Activated T-cell treated with anti-CD3 and anti-CD28 coated beads for 48 hours (primary cell): ENCODE measurements at regions not wholly inside any gene's neighbourhood (a gene's known extent, or its start where the extent isn't known, plus 50 kb on each side); places are given as distances from the start of the nearest gene placed in this dataset.

ENCODE experiments used
- DNase-seq: peaks from one replicate; pipeline ENCODE4 v3.0.0-alpha.2; 2020; ENCODE audit warnings: low read depth

DNA sequence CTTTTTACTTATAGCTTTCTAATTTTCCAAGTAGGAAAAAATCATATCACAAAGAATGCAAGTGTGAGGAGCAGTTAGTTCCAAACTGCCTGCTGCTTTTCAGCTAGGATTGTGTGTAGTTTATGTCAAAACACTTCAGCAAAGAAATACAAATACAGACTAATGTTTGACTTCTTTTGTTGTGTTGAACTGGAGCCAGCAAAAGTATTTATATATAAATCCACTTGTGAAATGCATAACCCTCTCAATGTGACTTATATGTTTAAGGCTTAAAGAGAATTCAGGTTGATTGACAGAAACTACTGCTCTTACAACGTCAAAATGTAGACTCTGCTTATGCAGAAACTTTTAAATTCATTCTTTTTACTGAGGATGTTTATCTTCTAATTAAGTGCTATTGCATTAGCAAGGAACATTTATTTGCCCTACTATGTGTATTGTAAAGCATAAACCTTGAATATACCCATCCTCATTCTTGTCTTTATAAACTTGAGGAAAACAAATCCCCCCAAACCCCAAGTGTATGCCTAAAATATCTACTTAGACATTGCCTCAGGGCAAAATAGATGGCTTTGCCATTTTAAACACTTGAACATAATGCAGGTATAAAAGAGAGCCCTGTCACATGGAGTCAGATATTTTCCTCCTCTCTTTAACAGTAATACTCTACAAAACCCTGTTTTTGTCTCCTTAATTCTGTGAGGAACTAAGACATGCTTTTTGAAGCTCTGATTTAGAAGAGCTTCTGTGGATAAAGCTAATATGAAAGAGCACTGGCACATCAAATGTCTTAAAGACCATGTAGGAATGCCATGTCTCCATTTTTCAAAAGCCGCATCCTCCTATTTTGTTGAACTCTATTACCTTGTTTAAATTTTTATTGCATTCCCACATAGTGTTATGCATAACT lies 302.8 kb upstream of the TBC1D5 start:
- DNase-seq = no peak

DNA sequence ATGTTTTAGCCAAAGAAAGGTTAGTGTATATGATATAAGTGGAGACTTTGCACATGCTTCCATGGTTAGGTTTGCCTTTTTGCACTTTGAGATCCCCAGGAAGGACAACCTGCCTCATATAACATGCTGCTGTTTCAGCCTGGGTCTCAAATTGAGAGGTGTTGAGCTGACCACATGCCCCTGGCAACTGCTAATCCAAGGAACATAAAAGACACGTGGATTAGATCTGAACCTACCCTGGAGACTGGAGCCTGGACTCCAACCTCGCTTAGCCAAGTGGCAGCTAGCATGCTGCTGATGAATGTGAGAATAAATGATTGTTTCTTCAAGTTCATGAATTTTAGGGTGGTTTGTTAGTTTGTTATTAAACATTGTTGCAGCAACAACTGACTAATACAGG lies 301.8 kb upstream of the TBC1D5 start:
- DNase-seq = no peak

DNA sequence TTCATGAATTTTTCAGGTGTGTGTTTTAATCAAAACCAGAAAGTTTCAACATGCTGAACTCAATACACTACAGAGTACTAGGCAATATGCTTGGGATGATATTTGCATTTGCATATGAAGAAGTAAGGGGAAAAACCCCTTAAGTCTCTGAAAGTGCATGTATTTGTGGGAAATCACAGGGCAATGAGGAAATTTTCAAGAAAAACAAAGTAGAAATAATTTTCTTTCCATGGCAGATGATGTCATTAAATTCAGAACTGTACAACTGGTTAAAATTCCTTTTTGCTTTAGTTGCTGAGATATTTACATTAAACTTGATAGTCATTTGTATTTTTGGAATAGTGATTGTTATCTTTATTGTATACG lies 294.0 kb upstream of the TBC1D5 start:
- DNase-seq = no peak

DNA sequence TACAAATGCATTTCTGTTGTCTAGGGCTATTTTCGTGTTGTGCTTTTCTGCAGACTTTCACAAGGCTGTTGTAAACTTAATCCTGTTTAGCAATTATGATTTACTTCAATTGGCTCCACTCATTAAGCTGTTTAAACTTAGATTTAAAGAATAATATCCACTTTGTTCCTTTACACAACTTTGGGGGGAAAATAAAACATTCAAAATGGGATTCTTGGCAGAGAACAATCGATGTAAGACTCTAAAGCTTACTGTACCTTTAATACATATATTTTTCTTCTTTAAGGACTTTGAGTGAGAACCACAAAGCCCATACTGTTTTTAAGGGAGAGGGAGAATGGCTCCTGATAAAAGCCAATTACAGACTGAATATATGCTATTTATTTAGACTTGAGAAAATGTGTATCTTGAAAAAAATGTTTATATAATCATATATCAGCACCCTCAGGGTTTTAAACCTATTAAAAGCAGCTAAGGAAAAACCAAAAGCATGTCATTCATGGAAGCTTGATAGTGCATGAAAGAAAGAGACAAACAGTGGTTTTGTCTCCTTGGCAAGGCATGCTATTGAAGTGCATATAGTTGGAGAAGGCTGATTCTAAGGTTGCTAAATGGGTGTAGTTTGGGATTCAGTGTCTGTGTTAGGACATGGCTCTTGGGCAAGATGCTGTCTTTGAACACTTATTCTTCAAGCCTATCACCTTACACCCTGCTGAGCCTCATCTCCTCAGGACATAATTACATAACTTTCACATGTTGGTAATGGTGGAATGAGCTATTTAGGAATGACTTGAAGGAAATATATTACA lies 293.4 kb upstream of the TBC1D5 start:
- no peak for DNase-seq

DNA sequence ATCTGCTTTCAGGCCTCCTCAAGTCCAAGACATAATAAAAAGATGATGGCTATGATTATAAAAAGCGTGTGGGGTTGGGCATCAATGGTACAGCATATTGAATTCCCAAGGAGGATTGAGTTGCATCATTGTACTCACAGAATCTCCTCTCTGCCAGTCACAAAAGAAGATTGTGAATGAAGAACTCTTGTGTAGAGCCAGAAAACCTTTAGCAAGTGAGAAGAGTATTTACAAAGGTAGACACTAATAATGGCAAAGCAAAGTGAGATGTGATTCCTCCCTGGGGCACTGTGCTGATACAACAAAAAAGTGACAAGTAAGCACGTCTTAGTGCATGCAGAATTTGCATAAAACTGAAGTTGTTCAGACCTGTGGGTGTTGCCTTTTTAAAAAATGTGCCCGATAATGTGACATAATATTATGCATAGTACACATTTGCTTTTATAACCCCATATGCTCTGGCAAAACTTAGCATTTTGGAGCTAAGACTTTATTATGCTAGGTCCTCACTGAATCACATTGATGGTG lies 291.2 kb upstream of the TBC1D5 start:
- no peak for DNase-seq

DNA sequence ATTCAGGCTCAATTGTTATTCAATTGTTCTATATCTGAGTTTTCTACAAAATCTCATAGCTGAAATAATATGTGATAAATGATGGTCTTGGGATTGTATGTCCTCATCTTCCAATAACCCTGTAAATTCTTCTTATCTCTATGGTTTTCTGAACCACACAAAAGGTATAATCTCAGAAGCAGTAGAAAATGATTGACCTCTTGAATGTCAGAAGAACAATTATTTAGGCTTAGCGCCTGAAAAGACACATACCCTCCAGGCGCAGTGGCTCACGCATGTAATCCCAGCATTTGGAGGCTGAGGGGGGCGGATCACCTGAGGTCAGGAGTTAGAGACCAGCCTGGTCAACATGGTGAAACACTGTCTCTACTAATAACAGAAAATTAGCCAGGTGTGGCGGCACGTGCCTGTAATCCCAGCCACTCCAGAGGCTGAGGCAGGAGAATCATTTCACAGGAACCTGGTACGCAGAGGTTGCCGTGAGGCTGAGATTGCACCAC lies 288.0 kb upstream of the TBC1D5 start:
- no peak for DNase-seq

DNA sequence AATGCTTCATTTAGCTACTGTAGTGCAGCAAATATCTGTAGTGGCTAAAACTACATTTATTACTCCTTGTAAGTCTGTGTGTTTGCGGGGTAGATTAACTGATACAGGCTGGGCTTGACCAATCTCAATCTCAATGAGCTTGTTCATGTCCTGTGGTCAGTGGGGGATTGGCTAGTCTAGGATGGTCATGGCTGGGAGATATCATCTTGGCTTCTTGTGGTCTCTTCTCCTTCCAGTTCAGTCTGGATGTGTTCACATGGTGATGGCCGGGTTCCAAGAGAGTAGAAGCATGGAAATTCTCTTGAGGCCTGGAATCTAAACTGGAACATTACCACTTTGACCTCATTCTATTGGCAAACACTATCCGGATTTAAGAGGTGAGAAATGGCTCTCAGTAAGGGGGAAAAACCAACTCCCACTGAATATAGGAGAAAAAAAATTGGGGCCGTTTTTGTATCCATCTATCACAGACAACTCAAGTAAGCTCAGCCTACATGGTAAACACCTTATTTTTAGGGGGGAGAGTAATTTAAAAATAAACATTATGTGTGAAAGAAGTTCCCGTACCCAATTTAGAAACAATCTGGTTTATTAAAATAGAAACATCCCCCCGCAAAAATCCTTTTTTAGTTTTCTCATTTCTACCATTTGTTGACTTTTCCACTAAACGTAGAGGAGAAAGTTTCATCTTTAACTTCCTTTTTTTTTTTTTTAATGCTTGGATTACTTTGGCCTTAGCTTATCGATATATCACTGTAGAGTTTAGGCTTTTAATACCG lies 284.9 kb upstream of the TBC1D5 start:
- no peak for DNase-seq

DNA sequence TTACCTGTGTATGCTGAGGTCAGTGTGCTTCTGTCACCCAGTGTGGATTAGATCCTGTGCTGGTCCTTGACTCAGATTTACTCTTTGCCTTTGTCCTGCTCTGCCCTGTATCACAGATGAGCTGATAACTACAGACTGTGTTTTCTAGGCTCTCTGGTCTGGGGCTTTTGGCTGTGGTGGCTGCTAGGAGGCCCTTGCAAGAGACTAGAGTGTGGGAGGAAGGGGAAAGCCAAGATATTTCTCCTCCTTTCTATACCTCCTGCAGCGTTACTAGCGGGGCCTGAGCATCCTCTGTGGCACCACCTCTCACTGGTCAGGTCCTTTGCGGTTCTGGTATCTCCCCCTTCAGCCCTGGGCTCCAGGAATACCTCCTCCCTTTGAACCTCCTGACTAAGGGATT lies 282.3 kb upstream of the TBC1D5 start:
- DNase-seq = no peak

DNA sequence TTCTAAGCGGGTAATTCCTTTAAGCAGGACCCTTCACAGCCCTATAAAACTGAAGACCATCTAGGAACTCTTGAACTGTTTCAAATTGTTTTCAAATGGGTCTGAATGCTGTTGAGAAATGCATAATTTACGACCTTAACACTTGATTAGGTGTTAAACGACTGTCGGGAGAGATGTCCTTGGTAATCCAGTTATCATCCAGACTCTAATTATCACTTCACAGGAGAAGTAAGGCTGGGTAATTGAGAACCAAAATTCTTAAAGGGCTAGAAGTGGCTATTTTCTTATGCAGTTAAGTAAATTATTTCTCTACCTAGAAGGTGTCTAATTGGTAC lies 276.7 kb upstream of the TBC1D5 start:
- DNase-seq = no peak

DNA sequence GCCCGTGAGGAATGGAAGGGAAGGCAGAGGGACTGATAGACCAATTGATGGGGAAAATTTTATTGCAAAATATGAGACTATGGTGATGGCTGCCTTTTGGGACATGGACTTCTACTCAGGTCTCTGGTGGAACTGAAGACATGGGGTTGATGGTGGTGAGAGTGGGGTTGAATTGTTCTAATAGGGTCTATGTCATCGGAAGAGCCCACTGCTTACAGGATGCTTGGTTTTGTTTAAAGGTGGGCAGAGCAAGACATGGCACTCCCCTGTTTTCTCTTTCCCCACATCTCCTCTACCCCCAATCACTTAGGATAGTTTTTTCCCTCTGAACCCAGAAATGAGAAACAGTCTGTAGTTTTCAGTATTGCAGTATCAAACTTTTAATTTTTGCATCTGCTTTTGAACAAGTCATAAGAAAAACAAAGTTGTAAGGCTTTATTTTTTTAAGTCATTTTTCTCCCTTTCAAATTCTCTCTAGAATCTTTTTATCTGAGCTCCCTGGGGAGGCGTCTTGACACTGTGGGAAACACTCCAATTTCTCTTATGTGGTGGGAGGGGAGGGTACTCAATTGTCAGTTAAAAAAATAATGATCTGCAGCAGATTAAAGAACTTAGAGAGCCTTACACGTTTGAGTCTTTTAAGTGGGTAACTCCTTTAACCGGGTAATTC lies 276.2 kb upstream of the TBC1D5 start:
- DNase-seq = no peak

DNA sequence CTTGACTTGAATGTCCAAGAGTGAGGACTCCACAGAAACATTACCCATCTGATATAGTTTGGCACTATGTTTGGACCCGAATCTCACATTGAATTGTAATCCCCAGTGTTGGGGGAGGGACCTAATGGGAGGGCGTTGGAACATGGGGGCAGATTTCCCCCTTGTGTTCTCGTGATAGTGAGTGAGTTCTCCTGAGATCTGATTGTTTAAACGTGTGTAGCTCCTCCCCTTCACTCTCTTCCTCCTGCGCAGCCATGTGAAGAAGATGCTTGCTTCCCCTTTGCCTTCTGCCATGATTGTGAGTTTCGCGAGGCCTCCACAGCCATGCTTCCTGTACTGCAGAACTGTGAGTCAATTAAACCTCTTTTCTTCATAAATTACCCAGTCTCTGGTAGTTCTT lies 273.9 kb upstream of the TBC1D5 start:
- DNase-seq = no peak

DNA sequence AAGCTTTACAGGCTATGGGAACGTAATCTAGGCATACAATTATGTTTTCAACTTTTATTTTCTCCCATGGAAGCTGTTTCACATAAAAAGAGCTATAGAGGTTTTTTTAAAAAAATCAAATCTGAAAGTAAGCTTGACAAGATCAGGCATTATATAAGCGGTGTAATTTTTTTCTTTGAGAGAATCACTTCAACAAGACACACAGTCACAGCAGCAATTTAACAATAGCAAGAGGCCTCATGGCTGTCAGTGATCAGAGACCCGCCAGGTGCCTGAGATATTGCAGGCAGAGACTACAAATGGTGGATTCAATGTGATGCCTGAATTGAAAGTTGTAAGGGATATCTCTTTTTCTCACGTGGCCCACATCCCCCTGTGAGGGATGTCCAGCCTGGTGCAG lies 270.5 kb upstream of the TBC1D5 start:
- no peak for DNase-seq

DNA sequence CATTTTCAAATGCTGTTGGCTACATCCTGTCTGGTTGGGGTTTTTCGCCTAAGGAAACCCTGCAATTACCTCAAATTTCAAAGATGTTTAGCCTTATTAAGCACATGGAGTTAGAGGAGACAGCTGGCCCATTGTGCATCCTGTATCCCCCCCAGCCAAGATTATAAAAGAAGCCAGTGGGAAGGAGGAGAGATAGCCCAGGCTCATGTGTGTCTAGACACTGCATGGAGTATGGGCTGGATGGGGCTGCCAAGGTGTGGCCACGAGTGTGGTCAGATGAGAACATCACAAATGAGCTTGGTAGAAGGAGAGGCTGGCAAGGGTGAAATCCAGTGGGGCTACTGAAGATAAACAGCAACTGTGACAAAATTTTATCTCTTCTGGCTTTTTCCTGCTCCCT lies 270.0 kb upstream of the TBC1D5 start:
- no peak for DNase-seq

DNA sequence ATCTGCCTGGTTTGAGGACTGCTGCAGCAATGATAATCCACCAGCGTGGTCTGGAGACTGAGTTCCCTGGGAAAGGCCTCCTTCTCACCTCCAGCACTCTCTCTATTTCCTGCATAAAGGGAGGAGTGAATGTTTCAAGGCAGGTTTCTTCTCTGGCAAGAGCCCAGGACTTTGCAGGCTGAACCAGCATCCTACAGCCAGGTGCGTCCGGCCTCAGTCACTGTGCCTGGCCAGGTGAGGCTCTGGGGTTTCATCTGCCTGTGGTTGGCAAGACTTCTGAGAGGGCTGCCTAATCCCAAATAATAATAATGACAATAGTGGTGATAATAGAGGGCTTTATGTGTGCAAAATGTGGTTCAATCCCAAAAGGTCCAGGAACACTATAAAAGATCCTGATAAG lies 269.0 kb upstream of the TBC1D5 start:
- no peak for DNase-seq

DNA sequence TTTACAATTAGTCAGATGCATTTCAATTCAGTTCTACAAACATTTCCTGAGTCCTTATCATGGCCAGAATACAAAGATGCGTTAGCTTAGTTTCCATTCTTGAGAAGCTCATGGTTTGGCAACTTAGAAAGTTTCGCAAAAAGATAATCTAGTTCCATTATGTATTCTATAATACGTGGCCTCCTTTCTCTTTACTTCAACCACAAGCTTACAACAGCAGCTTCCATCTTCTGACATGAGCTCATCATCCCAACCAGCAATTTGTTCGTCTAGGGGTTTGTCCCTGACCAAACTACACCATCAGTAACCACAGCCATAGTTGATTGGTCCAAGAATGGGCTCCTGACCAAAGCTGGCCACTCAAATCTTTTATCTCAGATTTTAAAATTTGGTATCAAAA lies 267.6 kb upstream of the TBC1D5 start:
- DNase-seq = no peak

DNA sequence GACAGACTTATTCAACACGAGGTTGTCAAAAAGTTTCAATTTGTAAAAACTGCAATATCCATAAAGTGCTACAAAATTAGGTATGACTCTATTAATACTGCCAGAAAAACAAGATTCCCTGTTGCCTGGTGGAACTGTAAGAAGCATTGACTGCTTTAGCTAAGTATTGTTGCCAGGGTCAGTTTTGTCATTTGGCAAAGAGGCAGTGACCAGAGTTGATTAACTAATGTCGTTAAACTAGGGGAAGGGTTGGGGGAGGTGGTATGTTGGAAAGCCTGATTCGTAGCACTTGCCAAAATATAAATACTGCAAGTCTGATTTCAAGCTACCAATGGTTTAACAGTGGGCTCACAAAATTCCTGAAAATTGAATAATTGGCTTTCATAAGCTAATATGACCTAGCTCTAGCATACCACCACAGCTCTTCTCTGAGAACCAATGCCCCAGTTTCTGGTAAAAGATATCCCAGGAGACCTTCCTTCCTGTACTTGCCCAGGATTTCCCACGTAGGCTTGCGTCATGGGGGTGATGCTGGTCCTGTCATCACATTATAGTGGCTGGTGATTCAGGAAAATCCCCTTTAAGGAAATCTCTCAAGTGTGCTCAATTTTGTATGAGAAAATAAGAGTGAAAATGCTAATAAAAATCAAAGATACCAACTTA lies 266.4 kb upstream of the TBC1D5 start:
- no peak for DNase-seq

DNA sequence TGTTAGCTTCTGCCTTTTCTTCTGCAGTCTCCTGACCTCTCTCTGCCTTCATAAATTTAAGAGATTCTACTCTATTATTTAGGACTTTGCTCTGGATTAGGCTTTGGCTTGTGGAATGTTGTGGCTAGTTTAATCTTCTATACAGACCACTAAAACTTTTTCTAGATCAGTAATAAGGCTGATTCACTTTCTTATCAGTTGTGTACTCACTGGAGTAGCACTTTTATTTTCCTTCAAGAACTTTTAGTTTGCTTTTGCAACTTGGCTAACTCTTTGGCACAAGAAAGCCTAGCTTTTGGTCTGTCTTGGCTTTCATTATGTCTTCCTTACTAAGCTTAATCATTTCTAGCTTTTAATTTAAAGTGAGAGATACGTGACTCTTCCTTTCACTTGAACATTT lies 265.5 kb upstream of the TBC1D5 start:
- no peak for DNase-seq

DNA sequence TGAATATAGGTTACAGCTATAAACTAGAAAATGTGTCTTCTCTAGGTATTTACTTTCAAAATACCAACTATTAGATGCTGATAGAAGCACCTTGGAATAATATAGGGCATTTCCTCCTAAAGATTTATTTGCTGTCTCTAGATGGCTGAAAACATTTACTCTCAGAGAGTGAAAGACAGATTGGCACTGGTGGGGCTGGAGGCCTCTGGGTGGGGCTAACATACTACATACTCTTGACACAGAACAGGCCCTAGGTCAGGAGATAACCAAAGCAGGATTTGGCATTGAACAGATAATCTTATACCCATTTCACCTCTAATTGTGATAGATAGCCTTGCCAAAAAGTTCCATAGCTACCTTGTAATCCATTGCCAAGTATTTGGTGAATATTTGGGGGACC lies 253.3 kb upstream of the TBC1D5 start:
- DNase-seq = no peak

DNA sequence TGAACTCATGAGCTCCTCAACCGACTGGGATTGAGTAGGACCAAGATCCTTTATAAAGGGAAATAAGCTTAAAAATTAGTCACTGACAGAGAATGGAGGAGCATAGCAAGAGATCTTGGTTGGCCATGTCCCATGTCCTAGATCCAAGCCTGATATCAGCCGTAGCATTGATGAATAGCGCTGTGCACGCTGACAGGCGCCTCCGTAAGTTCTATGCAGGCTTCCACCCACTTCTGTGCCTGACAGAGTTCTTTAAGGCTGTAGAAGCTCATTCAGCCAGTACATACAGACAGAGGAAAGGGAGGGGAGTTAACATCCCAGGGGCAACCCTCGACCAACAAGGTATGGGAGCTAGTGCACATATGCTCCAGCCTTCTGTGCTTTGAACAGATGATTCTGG lies 251.7 kb upstream of the TBC1D5 start:
- DNase-seq = no peak

DNA sequence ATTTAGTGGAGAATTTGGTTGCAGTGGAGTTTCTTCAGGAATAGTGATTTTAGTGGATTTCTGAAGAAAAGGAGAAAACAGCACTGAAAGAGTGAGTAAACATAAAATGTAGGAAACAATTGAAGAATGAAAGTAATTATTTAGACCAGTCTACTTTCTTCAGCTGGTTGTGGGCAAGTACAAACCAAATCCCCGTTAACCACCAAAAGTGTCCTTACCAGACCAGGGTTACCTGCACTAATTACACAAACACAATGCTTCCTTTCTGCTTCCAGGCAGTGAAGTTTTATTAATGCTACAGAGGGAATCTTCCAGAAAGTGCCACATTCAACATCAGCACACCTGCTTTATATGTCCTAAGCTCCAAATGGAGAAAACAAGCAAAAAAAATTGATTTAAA lies 248.0 kb upstream of the TBC1D5 start:
- no peak for DNase-seq

DNA sequence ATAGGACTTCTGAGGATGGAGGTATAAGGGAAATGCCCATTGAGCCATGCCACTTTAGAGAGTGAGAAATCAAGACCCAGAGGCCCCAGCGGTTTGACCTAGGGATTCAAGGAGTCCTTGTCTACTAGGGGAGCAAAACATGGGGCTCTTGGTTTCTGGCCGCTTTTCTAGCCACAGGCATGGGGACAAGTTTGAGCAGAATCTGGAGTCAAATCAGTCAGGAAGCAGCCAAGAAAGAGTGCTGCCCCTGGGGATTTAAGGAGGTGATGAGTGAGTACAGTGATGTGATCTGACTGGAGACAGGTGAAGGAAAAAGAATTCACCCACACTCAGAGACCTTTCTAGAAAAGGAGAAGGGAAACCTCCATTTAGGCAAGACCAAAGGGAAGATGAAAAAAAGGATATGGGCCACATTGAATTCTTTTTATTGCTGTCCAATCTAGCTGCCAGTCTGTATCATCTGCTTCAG lies 244.0 kb upstream of the TBC1D5 start:
- no peak for DNase-seq
